AG04450 (cell line): ENCODE measurements at regions not wholly inside any gene's neighbourhood (a gene's known extent, or its start where the extent isn't known, plus 50 kb on each side); places are given as distances from the start of the nearest gene placed in this dataset.

Experiments used
- CTCF ChIA-PET: fragments of 300-600, 350-600 bp; formaldehyde crosslinking; extraction: SDS; loops from one replicate; lab custom pipeline; 2022; ENCODE audit warnings: antibody characterized with exemption, inconsistent platforms; lab: Charles Lee
- POLR2A ChIA-PET: fragments of 350-600 bp; formaldehyde crosslinking; extraction: SDS; loops from one replicate; lab custom pipeline; 2021; ENCODE audit warnings: antibody characterized with exemption, inconsistent platforms; lab: Yijun Ruan, JAX
- DNase-seq: peaks from one replicate; pipeline ENCODE4 v3.0.0-alpha.2; 2011; ENCODE audit warnings: low read depth, low spot score
- H3K27ac ChIP-seq: one replicate; pipeline ENCODE4 v1.5.1; 2012; ENCODE audit warnings: low read depth, low read length, control low read depth
- H3K27me3 ChIP-seq: one replicate; pipeline ENCODE4 v1.6.0; 2012; ENCODE audit warnings: low read length; ENCODE audit not compliant: control insufficient read depth, insufficient read depth
- H3K4me3 ChIP-seq: 2 replicates; pipeline ENCODE4 v1.5.1; 2011; ENCODE audit warnings: mild to moderate bottlenecking, low read depth, low read length, control low read depth
- H3K9me3 ChIP-seq: 2 replicates; pipeline ENCODE4 v1.5.1; 2012; ENCODE audit warnings: low read length; ENCODE audit not compliant: control insufficient read depth, insufficient read depth
- TF ChIP-seq, protein P1 (sequence below): IDR thresholded peaks from 2 replicates; pipeline ENCODE4 v1.5.1; 2011; ENCODE audit warnings: low read depth, low read length, control low read depth, inconsistent platforms

DNA sequence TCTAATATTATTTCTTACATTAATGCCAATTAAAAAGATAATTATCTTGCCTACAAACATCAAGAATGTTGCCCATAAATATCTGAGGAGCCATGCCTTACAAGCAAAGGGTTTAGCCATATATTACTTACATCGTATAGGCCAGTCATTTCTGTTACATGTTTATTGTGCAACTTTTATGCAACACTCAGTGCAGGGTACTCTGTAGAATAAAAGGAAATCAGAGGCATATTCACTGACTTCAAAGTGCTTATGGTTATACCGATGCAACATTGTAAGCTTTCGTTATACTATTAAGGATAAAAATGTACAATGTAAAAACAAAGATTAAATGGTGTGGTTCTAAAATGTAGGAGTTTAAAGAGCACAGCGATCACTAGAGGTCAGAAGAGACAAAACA is 315.9 kb downstream of the PCDH10 start:
- no peak for DNase-seq

DNA sequence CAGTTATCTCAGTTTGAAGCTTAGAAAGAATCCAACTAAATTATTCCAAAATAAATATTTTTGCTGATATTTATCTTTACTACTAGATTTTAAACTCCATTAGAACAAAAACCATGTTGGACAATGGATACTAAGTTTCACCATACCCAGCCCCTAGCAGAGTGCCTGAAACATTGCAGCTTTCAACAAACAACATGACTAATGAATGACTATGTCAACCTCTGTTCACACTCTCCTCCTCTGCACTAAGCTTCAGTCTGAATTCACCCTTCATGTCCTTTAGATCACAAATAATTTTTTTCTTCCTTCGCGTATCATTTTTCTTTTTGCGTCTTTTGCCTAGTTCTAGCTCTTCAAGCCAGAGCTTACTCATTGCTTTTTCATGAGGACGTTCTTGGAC is 315.2 kb downstream of the PCDH10 start:
- no peak overlapping the region for H3K4me3 ChIP-seq
- no peaks in the 10 kb centered on the region for H3K9me3 ChIP-seq
- TF ChIP-seq, protein P1, sequence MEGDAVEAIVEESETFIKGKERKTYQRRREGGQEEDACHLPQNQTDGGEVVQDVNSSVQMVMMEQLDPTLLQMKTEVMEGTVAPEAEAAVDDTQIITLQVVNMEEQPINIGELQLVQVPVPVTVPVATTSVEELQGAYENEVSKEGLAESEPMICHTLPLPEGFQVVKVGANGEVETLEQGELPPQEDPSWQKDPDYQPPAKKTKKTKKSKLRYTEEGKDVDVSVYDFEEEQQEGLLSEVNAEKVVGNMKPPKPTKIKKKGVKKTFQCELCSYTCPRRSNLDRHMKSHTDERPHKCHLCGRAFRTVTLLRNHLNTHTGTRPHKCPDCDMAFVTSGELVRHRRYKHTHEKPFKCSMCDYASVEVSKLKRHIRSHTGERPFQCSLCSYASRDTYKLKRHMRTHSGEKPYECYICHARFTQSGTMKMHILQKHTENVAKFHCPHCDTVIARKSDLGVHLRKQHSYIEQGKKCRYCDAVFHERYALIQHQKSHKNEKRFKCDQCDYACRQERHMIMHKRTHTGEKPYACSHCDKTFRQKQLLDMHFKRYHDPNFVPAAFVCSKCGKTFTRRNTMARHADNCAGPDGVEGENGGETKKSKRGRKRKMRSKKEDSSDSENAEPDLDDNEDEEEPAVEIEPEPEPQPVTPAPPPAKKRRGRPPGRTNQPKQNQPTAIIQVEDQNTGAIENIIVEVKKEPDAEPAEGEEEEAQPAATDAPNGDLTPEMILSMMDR: no peak
- no peak for DNase-seq
- POLR2A ChIA-PET: no interaction called here
- H3K27ac ChIP-seq: no peak overlapping the region
- H3K27me3 ChIP-seq: no peaks in the 10 kb centered on the region
- CTCF ChIA-PET: interaction anchor here (1.2 to 1.3 kb wide), 2 partner anchors 8 to 310 kb away, joined by 3 read pairs; no protein-coding TSS in a partner anchor

More for the DNA sequence above, 315.9 kb downstream of the PCDH10 start:
- CTCF ChIA-PET: interaction anchor here (0.6 to 1.3 kb wide), 3 partner anchors 8 to 315 kb away, joined by 3 read pairs; no protein-coding TSS in a partner anchor
- Histone ChIP-seq H3K27me3 (no peaks in the 10 kb centered on the region), H3K27ac (no peak overlapping the region), H3K4me3 (no peak overlapping the region), H3K9me3 (no peaks in the 10 kb centered on the region)
- TF ChIP-seq, protein P1: no peak
- POLR2A ChIA-PET: no interaction called here

DNA sequence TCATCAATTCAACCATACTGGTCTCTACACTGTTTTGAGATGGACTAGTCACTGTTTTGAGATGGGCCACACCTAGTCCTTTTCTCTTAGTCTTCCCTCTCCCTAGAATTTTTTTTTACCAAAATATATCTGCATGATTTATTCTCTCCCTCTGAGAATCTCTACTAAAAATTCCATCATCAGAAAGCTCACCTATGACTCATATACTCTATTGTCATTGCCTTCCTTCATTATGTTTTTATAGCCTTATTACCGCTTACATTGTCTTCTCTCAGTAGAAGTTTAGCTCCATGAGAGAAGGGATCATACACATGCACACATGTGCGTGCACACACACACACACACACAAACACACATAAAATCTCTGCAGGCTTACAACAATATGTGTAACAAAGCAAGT is 303.6 kb downstream of the PCDH10 start:
- no peak overlapping the region for H3K27ac ChIP-seq
- no peak for DNase-seq
- TF ChIP-seq, protein P1: no peak
- POLR2A ChIA-PET: no interaction called here
- peaks cover 2% of the 10 kb centered on the region; the same call in 1 of the 2 replicates for H3K9me3 ChIP-seq
- H3K27me3 ChIP-seq: no peaks in the 10 kb centered on the region
- H3K4me3 ChIP-seq: no peak overlapping the region
- CTCF ChIA-PET: no interaction called here

DNA sequence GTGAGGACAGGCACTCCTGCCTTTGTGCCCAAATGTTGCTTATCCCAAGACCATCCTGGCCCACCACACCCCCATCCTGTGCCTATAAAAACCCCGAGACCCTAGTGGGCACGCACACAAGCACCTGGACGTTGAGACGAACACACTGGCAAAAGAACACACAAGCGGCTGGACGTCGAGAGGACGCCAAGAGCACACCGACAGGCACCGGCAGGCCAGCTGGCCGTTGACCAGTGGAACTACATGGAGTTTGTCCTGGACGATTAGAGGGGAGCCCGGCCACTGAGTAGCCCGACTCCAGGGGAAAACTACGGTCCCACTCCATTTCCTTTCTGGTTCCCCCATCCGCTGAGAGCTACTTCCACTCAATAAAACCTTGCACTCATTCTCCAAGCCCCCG is 301.7 kb downstream of the PCDH10 start:
- TF ChIP-seq, protein P1: no peak
- ChIA-PET CTCF (no interaction called here), POLR2A (no interaction called here)
- no peak overlapping the region for H3K27ac ChIP-seq
- H3K4me3 ChIP-seq: no peak overlapping the region
- H3K27me3 ChIP-seq: no peaks in the 10 kb centered on the region
- H3K9me3 ChIP-seq: peaks cover 2% of the 10 kb centered on the region; the same call in 1 of the 2 replicates
- no peak for DNase-seq

DNA sequence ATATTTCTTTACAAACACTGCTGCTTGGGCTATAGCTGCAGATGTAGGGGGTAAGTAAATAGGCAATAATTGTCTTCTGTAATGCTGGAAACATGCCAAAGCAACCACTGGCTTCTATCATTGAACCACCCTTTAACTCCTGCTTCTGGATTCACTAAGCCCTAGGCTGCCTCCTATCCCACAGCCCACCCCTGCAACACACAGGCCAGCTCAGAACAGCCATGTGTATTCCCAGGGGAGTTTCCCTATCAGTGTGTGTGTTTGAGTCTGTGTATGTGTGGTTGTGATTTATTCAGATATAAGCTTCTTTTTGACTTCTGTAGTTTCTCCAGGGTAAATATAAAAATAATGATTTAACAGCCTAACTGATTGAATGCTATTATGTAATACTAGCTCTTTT is 291.3 kb downstream of the PCDH10 start:
- CTCF ChIA-PET: interaction anchor here (1.3 kb wide), 1 partner anchor 286 kb away, joined by 4 read pairs; no protein-coding TSS in a partner anchor
- no peak for DNase-seq

More for the DNA sequence above, 291.3 kb downstream of the PCDH10 start:
- H3K4me3 ChIP-seq: no peak overlapping the region
- no peak overlapping the region for H3K27ac ChIP-seq
- TF ChIP-seq, protein P1: no peak
- POLR2A ChIA-PET: no interaction called here
- no peaks in the 10 kb centered on the region for H3K27me3 ChIP-seq
- H3K9me3 ChIP-seq: no peaks in the 10 kb centered on the region
